ENCODE measurements at regions not wholly inside any gene's neighbourhood (a gene's known extent, or its start where the extent isn't known, plus 50 kb on each side); places are given as distances from the start of the nearest gene placed in this dataset.
A peak's percentile ranks its signal among the peaks of the same experiment; 100 is the strongest.

DNA sequence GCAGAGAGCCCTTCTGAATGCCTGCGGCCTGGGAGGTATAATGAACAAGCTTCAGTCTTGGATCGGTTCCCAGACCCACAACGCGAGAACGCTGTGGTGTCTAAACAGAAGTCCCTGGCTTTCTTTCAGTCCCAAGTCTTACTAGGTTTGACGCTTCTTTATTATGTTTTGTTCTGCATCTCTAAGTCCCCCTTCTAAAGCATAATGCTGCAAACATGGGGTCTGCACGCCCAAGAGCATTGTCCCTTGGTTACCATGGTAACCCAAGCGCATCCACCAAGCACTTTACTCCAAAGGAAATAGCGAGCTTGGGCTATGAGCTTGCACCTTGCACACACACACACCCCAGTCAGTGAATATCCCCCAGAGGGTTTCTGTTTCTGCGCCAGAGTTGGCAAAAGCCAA, 193.7 kb downstream of the INO80D start:
- Histone ChIP-seq H3K9me3 (no peaks in the 10 kb centered on the region), H3K27ac (no peak overlapping the region), H3K27me3 (no peaks in the 10 kb centered on the region), H3K4me3 (no peak overlapping the region), H3K4me1 (no peaks in the 10 kb centered on the region), H3K36me3 (no peaks in the 10 kb centered on the region)
- TF ChIP-seq, protein P1, sequence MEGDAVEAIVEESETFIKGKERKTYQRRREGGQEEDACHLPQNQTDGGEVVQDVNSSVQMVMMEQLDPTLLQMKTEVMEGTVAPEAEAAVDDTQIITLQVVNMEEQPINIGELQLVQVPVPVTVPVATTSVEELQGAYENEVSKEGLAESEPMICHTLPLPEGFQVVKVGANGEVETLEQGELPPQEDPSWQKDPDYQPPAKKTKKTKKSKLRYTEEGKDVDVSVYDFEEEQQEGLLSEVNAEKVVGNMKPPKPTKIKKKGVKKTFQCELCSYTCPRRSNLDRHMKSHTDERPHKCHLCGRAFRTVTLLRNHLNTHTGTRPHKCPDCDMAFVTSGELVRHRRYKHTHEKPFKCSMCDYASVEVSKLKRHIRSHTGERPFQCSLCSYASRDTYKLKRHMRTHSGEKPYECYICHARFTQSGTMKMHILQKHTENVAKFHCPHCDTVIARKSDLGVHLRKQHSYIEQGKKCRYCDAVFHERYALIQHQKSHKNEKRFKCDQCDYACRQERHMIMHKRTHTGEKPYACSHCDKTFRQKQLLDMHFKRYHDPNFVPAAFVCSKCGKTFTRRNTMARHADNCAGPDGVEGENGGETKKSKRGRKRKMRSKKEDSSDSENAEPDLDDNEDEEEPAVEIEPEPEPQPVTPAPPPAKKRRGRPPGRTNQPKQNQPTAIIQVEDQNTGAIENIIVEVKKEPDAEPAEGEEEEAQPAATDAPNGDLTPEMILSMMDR (IDR thresholded peaks at IDR 0.05) = no peak
- DNase-seq = peak in 3 of 4 donors; percentile 53 to 83 (median 64)
- intact Hi-C loops (cut with DNase I) = no loop called here
- peak; percentile 85 for ATAC-seq

DNA sequence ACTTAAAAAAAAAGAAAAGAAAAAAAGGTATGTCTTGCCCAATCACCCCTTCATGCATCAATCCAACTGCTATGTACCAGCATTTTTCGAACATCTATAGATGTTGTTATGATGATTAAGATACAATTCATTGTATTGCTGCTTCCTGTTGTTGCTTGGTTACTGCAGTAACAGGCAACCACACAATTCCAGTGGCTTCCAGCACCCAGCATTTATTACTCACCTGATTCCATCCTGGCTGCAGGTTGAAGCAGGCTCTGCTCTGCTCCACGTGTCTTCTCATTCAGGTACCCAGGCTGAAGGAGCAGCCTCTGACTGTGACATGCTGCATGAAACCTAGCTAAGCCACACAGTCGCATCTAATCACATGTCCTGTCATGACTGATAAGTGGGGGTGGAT, 196.9 kb downstream of the INO80D start:
- DNase-seq (no peak), ATAC-seq (peak; percentile 12)
- no peaks in the 10 kb centered on the region for H3K27me3 ChIP-seq
- H3K9me3 ChIP-seq = no peaks in the 10 kb centered on the region
- no peaks in the 10 kb centered on the region for H3K36me3 ChIP-seq
- intact Hi-C loops (cut with DNase I) = loop anchor here in 1 of 2 donors (10.0 kb wide), 1 partner anchor 124 kb away; no protein-coding TSS in a partner anchor
- H3K4me3 ChIP-seq = no peak overlapping the region
- TF ChIP-seq, protein P1 (IDR thresholded peaks at IDR 0.05) = no peak
- no peaks in the 10 kb centered on the region for H3K4me1 ChIP-seq
- H3K27ac ChIP-seq = no peak overlapping the region

DNA sequence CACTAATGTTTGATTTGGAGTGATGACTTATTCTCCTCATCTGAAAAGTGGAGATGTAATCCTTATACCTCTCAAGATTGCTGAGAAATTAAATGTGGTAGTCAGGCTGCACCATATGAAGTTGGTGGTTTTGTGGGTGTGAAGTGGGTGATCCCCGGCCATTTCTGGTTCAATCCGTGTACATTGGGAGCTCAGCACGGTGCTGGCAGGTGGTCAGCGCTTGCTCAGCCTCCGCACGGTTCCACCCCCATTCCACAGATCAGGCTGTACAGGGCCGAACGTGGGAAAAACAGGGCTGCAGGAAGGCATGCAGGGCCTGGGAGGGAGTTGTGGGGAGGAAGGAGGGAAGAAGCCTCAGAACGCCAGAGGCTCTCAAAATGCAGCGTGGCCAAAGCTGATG, 198.3 kb downstream of the INO80D start:
- intact Hi-C loops (cut with DNase I) = loop anchor here in 1 of 2 donors (10.0 kb wide), 1 partner anchor 123 kb away; no protein-coding TSS in a partner anchor
- DNase-seq = no peak
- no peaks in the 10 kb centered on the region for H3K27me3 ChIP-seq
- ATAC-seq = no peak
- no peak overlapping the region for H3K27ac ChIP-seq
- no peak overlapping the region for H3K4me3 ChIP-seq
- no peaks in the 10 kb centered on the region for H3K36me3 ChIP-seq
- TF ChIP-seq, protein P1 (IDR thresholded peaks at IDR 0.05) = no peak
- H3K4me1 ChIP-seq = peaks cover 0 to 4% of the 10 kb centered on the region in 2 donors
- no peaks in the 10 kb centered on the region for H3K9me3 ChIP-seq

DNA sequence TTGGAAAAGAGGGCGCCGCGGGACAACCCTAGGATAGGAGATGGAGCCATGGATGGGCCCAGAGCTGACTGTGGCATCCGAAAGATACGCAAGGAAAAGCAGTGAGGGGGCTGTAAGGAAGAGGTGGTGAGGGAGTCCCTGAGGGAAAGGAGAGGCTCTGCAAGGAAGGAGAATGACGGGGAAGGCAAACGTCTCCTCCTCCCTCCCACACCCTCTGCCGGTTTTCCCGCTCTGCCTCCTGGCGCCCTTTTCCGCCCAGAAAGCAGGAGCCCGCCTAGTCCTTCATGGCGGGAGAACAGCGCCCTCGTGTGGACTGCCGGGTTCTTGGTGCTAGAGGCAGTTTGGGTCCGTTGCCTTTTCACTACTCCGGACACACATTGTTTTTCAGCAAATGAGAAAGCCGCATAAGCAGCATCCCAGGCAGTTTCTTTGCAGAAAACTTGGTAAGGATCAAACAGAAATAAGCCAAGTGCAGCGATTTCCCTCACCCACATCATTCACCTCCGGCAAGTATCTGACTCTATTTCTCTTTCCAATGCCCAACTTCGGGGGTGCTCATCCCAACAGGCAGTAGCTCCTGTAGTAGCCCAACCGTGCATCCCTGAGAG, 200.4 kb downstream of the INO80D start:
- Histone ChIP-seq H3K4me1 (peaks cover 0 to 4% of the 10 kb centered on the region in 2 donors), H3K27me3 (no peaks in the 10 kb centered on the region), H3K27ac (no peak overlapping the region), H3K9me3 (no peaks in the 10 kb centered on the region), H3K4me3 (no peak overlapping the region), H3K36me3 (no peaks in the 10 kb centered on the region)
- TF ChIP-seq, protein P1 (IDR thresholded peaks at IDR 0.05) = peak; percentile 80 to 91
- peak; percentile 46 to 92 (median 84) for DNase-seq
- ATAC-seq = peak; percentile 98
- intact Hi-C loops (cut with DNase I) = loop anchor here in 1 of 2 donors (10.0 kb wide), 1 partner anchor 121 kb away; no protein-coding TSS in a partner anchor

DNA sequence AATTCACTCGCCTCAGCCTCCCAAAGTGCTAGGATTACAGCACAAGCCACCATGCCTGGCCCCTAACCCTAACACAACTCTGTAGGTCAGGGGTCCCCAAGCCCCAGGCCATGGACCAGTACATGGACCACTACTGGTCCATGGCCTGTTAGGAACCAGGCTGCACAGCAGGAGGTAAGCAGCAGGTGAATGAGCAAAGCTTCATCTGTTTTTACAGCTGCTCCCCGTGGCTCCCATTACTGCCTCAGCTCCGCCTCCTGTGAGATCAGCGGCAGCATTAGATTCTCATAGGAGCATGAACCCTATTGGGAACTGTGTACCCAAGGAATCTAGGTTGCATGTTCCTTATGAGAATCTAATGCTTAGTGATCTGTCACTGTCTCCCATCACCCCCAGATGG, 201.7 kb downstream of the NRP2 start:
- H3K27me3 ChIP-seq = no peaks in the 10 kb centered on the region
- TF ChIP-seq, protein P1 (IDR thresholded peaks at IDR 0.05) = no peak
- H3K4me3 ChIP-seq = no peak overlapping the region
- ATAC-seq (no peak), DNase-seq (no peak)
- no peaks in the 10 kb centered on the region for H3K9me3 ChIP-seq
- H3K36me3 ChIP-seq = no peaks in the 10 kb centered on the region
- H3K4me1 ChIP-seq = peaks cover 0 to 4% of the 10 kb centered on the region in 2 donors
- intact Hi-C loops (cut with DNase I) = loop anchor here in 1 of 2 donors (10.0 kb wide), 1 partner anchor 119 kb away; no protein-coding TSS in a partner anchor
- no peak overlapping the region for H3K27ac ChIP-seq

Data from left lung (tissue), 4 donors.